ENCODE measurements at regions not wholly inside any gene's neighbourhood (a gene's known extent, or its start where the extent isn't known, plus 50 kb on each side); places are given as distances from the start of the nearest gene placed in this dataset.
"Not testable (repeated sequence)": the region's sequence is repeated elsewhere in the genome, so short reads cannot be mapped to it uniquely, and the experiment has no call there.

GRCh38 chr1:170375082-170375723, 156.8 kb upstream of the GORAB start:
- DNase-seq (ENCODE audit: low read depth) = no peak

GRCh38 chr1:170376801-170377385, 155.1 kb upstream of the GORAB start:
- no peak for DNase-seq (ENCODE audit: low read depth)

- DNase-seq (ENCODE audit: low read depth) = no peak
Measured at GRCh38 chr1:170377440-170377839, 154.5 kb upstream of the GORAB start.

- DNase-seq (ENCODE audit: low read depth) = no peak
Measured at GRCh38 chr1:170377896-170378634, 153.9 kb upstream of the GORAB start.

GRCh38 chr1:170385750-170386149, 146.2 kb upstream of the GORAB start:
- DNase-seq (ENCODE audit: low read depth) = no peak

- no peak for DNase-seq (ENCODE audit: low read depth)
Measured at GRCh38 chr1:170388489-170388888, 143.5 kb upstream of the GORAB start.

GRCh38 chr1:170395149-170395548, 136.8 kb upstream of the GORAB start:
- DNase-seq (ENCODE audit: low read depth) = no peak

GRCh38 chr1:170397061-170397460, 134.9 kb upstream of the GORAB start:
- no peak for DNase-seq (ENCODE audit: low read depth)

- DNase-seq (ENCODE audit: low read depth) = no peak
Measured at GRCh38 chr1:170402476-170403311, 129.3 kb upstream of the GORAB start.

GRCh38 chr1:170407138-170407537, 124.8 kb upstream of the GORAB start:
- no peak for DNase-seq (ENCODE audit: low read depth)

GRCh38 chr1:170407581-170407980, 124.4 kb upstream of the GORAB start:
- no peak for DNase-seq (ENCODE audit: low read depth)

- no peak for DNase-seq (ENCODE audit: low read depth)
Measured at GRCh38 chr1:170410401-170411166, 121.4 kb upstream of the GORAB start.

GRCh38 chr1:170414989-170415709, 116.8 kb upstream of the GORAB start:
- no peak for DNase-seq (ENCODE audit: low read depth)

- no peak for DNase-seq (ENCODE audit: low read depth)
Measured at GRCh38 chr1:170415710-170416372, 116.1 kb upstream of the GORAB start.

- no peak for DNase-seq (ENCODE audit: low read depth)
Measured at GRCh38 chr1:170424346-170424745, 107.6 kb upstream of the GORAB start.

GRCh38 chr1:170426596-170426995, 105.4 kb upstream of the GORAB start:
- no peak for DNase-seq (ENCODE audit: low read depth)

- not testable (repeated sequence) for DNase-seq (ENCODE audit: low read depth)
Measured at GRCh38 chr1:170427002-170427401, 105.0 kb upstream of the GORAB start.

- no peak for DNase-seq (ENCODE audit: low read depth)
Measured at GRCh38 chr1:170436928-170437327, 95.0 kb upstream of the GORAB start.

- DNase-seq (ENCODE audit: low read depth) = peak; percentile 71
Measured at GRCh38 chr1:170445096-170445495, 86.9 kb upstream of the GORAB start.

- DNase-seq (ENCODE audit: low read depth) = no peak
Measured at GRCh38 chr1:170448661-170449158, 83.3 kb upstream of the GORAB start.
